SU-DHL-6 (cell line): ENCODE measurements at regions not wholly inside any gene's neighbourhood (a gene's known extent, or its start where the extent isn't known, plus 50 kb on each side); places are given as distances from the start of the nearest gene placed in this dataset.

ENCODE experiments used
- EZH2phosphoT487 ChIP-seq: fragments of 200-600 bp; sonication (generic), shearing (Covaris generic); conservative IDR thresholded peaks from 2 replicates; pipeline ENCODE4 v1.6.1; 2018; ENCODE audit warnings: mild to moderate bottlenecking, antibody characterized with exemption, low read length, moderate library complexity, mixed read lengths
- TF ChIP-seq, protein P1 (sequence below): fragments of 200-600 bp; sonication (generic); IDR thresholded peaks from one replicate; pipeline ENCODE4 v1.5.1; 2017; ENCODE audit warnings: antibody characterized with exemption, mild to moderate bottlenecking, low read length, moderate library complexity; ENCODE audit not compliant: insufficient read depth, poor library complexity, severe bottlenecking

DNA sequence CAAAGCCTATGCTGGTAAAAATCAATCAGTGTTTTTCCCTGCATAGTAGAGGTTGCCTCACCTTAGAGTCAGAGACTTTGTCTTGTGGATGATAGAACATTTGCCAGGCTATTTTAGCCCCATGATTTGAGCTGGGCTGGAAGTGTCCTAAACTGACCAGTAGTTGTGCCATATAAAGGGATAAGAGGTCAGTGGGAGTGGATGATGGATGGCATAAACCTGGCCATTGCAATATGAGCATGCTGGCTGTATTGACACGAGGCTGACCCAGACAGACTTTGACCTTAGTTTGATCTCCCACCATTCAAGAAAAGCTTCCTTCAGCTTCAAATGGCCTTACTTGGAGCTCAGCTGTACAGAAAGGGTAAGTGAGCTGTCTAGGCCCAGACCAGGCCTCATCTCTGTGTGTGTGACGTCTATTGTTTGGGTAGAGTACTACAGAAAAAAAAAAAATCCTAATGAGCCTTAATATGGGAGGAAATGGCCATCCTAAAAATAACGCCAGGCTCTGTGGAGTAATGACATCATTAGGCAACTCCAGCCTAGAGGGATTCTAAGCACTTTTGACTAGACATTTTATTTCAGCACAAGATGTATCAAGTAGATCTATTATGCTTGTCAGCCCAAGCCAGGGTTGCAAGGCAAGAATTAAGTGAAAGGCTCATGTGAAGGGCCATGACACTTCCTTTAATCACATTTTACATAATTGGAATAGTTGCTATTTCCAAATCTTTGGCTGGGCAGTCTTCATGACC lies 51.3 kb upstream of the CADM1 start:
- TF ChIP-seq EZH2phosphoT487 = no peak
- TF ChIP-seq, protein P1, sequence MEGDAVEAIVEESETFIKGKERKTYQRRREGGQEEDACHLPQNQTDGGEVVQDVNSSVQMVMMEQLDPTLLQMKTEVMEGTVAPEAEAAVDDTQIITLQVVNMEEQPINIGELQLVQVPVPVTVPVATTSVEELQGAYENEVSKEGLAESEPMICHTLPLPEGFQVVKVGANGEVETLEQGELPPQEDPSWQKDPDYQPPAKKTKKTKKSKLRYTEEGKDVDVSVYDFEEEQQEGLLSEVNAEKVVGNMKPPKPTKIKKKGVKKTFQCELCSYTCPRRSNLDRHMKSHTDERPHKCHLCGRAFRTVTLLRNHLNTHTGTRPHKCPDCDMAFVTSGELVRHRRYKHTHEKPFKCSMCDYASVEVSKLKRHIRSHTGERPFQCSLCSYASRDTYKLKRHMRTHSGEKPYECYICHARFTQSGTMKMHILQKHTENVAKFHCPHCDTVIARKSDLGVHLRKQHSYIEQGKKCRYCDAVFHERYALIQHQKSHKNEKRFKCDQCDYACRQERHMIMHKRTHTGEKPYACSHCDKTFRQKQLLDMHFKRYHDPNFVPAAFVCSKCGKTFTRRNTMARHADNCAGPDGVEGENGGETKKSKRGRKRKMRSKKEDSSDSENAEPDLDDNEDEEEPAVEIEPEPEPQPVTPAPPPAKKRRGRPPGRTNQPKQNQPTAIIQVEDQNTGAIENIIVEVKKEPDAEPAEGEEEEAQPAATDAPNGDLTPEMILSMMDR = no peak
